ENCODE measurements at regions not wholly inside any gene's neighbourhood (a gene's known extent, or its start where the extent isn't known, plus 50 kb on each side); places are given as distances from the start of the nearest gene placed in this dataset.
"Not testable (repeated sequence)": the region's sequence is repeated elsewhere in the genome, so short reads cannot be mapped to it uniquely, and the experiment has no call there.

DNA sequence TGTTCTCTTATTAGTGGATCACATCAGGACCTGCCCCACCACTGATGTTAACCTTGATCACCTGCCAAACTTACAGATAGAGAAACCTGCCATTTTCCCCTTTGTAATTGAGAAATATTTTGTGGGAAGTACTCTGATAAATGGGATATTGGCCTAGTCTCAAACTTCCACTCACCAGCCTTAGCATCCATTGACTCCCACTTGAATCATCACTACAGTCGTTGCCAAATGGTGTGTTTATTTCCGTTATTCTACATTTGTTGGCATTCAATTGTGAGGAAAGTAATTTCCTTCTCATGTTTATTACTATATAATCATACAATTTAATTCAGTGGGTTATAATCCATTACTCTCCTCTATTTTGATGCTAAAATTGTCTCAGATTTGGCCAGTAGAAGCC is 156.4 kb upstream of the CXCL13 start:
- no peak for DNase-seq (ENCODE audit: low read depth)

DNA sequence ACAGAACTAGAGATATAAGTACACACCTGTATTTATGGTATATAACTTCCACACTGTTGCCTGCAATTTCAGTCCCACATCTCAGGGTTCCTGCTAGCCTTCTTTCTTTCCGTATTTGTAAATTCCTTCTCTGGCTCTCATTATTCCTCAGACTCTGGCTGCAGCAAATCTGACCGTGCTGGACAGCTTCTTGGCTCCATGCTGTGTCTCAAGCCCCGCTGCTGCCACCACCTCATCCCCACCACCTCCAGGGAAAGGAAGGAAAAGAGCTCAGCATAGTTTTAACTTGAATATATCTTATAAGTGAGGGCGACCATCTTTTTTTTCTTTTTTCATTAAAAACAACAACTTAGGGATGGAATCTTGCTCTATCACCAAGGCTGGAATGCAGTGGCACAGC is 155.6 kb upstream of the CXCL13 start:
- DNase-seq (ENCODE audit: low read depth), result no peak

DNA sequence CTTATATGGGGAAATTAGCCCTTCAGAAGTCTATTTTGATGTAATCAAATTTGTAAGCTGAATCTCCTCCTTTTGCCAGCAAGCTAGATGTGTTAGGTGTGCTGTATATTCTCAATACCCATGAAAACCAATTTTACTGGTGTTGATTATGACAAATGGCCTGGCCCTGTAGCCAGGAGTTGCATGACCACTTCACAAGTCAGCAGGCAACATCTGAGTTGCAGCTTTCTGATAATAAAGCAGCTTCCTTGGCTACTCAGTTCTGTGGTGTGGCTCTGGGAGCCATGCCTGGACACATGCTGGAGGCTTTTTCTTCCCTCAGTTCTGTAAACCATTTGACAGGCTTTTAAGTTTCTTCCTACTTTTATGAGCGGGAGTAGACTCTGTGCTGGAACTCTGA is 154.1 kb upstream of the CXCL13 start:
- DNase-seq (ENCODE audit: low read depth), result no peak

DNA sequence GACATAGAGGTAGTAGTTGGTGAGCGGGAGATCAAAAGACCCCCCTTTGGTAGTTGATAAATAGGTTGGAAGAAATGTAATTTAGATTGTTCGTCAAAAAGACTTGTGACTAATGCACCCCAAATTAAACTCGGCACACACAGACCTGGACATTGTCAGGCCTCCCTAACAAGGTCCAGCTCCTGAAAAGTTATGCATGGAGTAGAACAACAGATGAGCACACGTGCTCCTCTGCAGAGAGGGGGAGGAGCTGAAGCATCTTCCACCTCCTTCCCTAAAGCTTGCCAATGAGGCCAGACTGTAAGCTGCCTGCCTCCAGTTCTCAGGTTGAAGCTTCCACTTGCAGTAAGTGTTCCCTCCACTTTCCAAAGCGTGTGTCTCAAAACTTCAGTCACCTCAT is 153.5 kb upstream of the CXCL13 start:
- not testable (repeated sequence) for DNase-seq (ENCODE audit: low read depth)

DNA sequence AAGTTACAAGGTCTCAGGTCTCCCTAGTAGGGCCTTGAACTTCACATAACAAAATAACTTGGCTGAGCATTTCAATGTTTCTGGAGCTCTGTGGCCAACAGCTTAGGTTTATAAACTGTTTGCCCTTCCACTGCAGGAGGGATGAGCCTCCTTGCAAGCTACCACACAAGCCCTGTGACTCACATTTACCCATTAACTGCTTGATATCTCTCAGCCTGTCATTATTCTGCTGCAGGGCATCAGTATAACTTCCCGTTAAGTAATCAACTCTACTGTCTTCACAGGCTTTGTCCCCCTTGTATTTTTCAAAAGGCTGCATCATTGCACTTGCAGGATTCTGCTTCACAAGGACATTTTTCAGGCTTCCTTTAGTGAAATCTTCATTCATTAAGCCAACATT is 151.7 kb upstream of the CXCL13 start:
- DNase-seq (ENCODE audit: low read depth), result no peak

DNA sequence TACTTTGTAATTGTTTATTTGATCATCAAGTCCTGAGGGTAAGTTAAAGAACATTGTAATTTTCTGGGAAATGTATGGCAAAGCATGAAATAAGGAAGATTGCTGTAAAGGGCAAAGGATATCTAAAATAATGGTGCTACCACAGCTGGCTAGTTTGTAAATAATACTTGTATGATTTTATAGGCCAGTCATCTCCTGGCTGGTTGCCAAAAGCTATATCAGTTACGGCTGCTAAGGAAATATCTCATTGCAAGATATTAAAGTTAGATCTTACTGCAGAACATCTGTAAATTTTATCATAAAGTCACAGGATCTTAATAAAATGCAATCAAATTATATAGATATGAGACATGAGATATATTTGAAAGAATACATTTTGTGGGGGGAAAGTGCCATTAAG is 150.8 kb upstream of the CXCL13 start:
- no peak for DNase-seq (ENCODE audit: low read depth)

DNA sequence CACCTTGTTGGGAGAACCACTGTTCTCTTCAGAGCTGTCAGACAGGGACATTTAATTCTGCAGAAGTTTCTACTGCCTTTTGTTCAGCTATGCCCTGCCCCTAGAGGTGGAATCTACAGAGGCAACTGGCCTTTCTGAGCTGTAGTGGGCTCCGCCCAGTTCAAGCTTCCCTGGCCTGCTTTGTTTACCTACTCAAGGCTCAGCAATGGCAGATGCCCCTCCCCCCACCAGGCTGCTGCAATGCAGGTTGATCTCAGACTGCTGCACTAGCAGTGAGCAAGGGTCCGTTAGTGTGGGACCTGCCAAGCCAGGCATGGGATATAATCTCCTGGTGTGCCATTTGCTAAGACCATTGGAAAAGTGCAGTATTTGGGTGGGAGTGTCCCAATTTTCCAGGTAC is 141.5 kb upstream of the CXCL13 start:
- DNase-seq (ENCODE audit: low read depth), result not testable (repeated sequence)

DNA sequence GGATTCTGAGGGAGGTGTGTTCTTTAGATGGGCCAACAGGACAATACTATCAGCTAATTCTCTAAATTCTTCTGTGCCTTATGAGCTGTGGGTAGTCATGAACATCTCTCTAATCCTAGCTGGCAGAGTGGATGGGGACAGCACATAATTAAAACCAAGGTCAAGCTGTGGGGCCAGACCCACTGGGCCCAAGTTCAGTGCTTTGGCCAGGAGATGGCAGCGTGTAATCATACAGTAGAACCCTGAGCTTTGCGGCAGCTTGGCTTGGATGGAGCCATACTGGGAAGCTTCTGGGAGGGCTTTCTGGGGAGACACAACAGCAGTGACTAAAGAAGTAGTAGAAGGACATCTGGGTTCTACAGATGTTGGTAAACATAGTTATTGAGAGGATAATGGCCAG is 140.3 kb upstream of the CXCL13 start:
- no peak for DNase-seq (ENCODE audit: low read depth)

DNA sequence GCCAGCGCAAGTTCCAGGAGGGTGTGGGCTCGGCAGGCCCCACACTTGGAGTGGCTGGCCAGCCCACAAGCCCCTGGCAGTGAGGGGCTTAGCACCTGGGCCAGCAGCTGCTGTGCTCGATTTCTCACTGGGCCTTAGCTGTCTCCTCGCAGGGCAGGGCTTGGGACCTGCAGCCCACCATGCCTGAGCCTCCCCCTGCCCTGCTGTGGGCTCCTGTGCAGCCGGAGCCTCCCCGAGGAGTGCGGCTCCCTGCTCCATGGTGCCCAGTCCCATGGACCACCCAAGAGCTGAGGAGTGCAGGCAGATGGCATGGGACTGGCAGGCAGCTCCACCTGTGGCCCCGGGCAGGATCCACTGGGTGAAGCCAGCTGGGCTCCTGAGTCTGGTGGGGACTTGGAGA is 139.2 kb upstream of the CXCL13 start:
- DNase-seq (ENCODE audit: low read depth), result no peak

DNA sequence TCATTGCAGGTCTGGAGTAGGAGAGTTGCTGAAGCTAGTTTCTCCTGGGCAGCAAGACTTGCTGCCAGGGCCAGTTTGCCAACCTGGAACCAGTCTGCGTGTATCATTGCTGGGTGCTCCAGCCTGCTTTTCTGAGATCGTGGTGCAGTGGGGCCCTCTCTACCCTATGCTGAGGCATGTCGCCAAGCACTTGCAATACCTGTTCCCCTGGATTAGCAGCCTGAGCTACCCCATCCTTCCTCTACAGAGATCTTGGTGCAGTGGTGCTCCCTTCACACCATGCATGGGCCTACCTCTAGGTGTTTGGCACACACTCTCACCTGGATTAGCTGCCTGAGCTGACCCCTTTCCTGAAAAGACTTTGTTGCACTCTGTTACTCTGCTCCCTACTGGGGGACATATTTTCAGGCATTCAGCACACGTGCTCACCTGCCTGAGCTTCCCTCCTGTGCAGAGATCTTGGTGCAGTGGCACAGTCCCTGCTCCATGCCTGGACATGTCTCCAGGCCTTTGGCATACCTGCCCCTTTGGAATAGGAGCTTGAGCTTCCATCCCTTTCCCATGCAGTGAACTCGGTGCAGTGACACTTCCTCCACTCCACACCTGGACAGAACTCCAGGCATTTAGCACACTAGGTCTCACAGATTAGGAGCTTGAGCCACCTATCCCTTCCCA is 133.7 kb upstream of the CXCL13 start:
- no peak for DNase-seq (ENCODE audit: low read depth)

DNA sequence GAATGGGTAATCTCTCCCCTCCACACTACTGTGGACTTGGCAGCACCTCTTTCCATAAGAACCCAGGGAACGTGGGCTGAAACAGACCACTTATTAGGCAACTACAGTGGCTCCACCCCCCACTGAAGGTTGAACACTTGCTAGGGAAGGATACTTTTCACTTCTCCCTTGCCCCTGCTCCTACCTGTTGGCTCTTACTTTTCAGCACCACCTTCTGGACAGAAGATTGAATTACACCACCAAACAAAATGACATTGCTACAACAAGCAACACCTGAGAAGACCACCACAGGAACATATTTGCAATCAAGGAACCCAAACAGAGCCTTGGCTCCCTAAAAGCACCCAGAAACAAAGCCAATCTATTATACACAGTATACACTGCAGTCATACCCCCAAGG is 132.1 kb upstream of the CXCL13 start:
- no peak for DNase-seq (ENCODE audit: low read depth)

DNA sequence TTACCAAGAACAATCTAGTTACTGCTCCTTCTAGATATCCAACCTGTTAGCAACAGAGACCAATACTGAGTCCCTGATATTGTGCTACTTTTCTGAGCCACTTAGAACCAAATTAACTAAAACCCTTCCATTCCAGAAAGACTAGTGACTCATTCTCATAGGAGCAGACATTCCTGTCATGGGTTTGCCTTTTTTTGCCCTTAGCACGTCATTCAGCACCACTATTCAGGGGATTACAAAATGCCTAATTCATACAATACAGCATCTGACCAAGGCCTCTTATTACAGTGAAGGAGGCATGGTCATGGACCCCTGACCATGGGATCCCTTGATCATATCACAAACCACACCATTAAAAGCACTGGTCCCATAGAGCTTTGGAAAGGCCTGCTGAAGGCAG is 123.8 kb upstream of the CXCL13 start:
- no peak for DNase-seq (ENCODE audit: low read depth)

DNA sequence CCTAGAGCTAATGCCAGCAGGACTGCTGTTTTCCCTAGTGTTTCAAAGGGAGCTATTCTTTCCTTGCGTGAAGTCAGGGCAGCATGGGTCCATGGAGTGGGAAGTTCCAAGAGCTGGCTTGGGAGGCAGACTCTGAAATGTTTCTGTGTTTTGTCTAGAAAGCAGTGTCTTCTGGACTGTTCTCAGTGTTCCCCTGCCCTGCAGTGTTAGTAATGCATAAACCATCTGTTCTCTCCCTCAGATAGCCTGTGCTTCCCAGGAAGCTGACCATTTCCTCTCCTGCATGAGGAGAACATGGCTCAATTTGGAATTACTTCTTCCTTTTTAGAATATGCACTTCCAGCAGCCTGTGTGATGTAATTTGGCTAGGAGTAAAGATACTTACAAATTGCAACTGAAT is 116.7 kb upstream of the CXCL13 start:
- DNase-seq (ENCODE audit: low read depth), result no peak

DNA sequence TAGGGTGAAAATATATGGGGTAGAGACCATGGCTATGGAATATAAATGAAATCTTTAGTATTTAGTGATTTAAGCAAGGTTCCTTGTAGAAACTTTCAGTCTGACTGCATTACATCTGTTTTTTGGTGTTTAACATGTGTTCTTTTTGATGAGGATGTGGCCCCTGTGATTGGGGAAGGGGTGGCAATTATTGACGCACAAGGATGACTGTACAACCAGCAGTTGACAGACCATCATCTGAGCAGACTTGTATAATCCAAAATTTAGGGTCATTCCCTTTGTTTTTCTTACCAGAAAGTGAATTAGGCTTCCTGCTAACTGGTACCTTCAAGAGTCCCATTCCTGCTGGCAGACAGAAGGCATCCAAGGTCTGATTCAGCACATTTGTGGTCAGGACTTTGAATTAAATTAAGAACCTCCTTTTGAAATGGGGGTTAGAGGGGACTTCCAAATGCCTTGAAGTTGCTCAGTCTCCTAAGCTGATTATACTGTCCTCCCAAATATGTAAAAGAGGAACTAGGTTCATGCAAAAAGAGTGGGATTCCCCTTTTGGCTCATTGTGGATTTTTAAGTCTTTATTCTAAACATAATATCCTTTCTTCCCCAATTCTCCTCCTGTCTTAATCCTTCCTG is 112.4 kb upstream of the CXCL13 start:
- DNase-seq (ENCODE audit: low read depth), result no peak

DNA sequence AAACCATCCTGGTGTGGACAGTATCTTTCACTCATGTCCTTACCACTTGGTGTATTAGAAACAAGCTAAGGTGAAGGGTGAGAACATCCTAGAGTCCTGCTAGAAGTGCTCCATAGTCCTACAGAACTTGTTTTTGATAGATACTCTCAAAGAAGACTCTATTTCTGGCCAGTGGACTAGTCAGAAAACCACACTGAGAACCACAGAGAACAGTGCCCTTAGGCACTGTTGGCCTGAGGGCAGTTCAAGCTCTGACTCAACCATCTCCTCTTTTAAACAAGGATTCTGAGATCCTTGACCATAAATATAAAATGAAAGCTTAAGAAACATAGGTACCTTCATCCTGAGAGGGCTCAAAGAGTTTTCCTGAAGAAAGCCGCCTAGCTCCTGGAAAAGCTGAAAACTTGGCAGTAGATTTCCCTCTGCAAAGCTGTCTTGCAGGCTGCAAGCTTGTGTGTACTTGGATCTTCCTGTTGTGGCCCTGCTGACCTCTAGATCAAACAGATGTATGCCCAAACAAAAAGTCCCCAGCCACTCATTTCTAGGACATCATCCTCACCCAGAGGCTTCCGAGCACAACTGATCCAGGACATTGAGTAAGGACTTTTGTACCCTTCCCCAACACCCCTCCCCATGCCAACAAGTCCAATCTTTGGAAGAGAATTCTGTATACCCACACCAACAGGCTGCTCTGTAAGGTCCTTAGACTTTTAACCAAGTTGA is 111.6 kb upstream of the CXCL13 start:
- no peak for DNase-seq (ENCODE audit: low read depth)

DNA sequence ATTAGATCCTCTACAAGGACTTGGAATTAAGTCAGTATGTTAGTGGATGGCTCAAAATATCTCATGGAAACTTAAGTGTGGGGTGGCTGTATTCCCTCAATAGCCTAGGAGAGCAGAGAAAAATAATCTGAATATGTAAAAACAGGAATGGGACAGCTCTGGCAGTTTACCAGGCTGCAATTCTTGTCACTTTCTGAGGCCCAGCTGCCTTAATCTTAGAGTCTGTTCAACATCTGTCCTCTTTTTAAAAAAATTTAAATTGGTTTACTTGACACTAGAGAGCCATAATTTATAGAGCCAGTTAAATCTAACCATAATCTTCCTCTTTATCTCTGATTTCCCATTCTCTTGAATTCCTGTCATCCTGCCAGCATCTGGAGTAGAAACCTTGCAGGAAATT is 109.2 kb upstream of the CXCL13 start:
- no peak for DNase-seq (ENCODE audit: low read depth)

DNA sequence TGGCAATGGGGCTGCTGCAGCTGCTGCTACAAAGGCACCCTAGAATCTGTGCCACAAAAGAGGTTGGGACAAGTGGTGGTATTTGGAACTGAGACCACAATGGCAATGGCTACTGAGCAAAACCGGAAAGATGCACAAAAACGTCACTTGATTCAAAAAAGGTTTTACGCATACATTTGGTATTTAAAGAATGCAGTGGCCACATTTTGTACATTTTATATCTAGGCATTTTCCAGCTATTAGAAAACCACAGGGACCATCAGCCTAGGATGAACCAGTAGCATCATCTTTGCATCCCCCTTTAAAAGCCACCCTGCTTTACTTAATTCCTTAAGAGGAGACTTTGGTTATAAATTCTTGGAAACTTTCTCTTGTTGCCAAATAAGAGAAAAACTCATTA is 104.8 kb upstream of the CXCL13 start:
- no peak for DNase-seq (ENCODE audit: low read depth)

DNA sequence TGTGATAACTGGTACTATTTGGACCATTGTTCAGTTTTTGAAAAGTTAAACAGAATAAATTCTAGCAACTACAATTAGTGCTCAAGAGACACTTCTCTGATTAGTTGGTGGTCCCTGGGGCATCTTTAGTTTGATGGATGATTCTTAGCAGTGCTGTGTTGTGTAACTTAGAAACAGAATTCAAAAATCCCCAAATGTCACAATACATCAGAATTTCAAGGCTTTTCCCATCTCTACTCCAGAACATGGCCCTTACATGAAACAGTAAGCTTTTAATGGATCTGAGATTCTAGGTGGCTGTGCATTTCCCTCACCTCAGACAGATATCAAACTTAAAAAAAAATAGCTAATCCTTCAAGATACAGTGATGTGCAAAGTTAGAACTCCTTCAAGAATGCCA is 104.4 kb upstream of the CXCL13 start:
- no peak for DNase-seq (ENCODE audit: low read depth)

DNA sequence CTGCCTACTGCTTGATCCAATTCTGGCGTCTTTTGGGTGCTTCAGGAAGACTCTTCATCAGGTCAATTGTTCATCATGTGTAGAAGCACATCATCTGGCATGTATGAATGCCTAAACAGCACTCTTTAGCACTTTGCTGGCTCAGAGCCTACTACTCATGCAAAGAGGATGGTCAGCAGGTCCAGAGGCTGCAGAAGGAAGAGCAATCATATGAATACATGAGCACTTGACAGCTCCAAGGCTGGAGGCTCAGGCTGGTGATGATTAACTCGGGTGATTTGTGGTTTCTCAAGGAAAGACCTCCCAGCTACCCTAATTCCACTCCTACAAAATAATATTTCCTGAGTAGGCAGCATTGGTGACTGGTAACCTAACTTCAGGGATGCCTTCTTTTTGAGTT is 103.8 kb upstream of the CXCL13 start:
- DNase-seq (ENCODE audit: low read depth), result no peak

DNA sequence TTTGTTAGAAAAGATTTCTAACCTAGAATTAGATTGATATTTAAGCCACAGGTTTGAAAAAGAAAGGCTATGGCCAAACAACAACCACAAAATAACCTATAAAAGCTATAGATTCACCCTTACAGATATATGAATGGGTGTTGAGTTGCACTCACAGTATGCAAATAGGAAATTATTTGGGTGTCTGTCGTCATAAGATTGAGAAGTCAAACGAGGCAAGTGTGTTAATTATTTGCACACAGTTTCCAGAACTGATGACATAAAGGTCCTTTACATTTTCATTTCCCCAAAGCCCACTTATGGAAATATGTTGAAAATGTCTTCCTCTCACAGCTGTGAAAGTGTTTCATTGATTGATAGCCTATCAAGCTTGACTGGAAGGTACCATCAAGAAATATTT is 101.2 kb upstream of the CXCL13 start:
- DNase-seq (ENCODE audit: low read depth), result no peak

DNA sequence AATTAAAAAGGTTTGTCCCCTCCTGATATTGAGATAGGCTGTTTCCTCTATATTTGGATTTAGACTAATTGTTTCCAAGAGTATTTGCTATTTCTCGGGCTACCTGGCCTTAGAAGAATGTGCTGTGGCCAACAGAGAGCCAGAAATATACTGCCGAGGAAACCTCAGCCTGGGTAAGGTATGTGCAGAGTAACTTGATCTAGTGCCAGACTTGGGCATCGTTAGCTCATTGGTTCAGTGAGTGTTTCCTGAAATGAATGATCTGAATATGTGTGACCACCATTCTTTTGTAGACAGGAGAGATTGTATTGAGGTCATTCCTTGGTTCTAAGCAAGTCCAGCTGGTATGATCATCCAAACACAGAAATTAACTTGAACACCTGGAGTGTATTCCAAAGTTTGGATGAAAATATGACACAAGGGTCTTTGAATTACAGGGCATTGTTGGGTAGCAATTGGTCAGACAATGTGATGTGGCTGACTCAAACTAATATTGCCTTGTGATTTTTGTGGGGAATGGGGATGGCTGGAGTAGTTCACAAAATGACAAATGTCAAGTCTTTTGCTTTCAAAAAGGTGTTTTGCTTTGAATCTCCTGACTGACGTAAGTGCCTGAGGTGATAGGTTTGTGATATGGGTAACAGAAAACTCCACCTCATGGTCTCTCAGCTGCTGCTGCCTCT is 100.2 kb upstream of the CXCL13 start:
- DNase-seq (ENCODE audit: low read depth), result no peak

DNA sequence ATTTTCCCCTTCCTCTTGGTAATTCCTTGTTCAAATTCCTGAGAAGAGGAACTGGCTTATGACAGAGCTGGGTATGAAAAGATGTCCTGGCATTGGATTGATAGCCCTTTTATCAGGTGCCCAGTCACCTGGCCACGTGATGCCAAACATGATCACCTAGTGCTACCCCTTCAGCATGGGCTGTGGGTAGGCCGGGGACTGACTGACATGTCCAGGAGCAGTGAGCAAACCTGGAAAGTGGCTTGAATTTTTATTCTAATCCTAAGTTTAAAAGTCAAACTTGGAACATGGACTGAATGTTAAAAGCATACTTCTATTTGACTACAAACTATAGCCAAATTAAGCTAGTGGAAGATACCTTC is 99.7 kb upstream of the CXCL13 start:
- DNase-seq (ENCODE audit: low read depth), result no peak

DNA sequence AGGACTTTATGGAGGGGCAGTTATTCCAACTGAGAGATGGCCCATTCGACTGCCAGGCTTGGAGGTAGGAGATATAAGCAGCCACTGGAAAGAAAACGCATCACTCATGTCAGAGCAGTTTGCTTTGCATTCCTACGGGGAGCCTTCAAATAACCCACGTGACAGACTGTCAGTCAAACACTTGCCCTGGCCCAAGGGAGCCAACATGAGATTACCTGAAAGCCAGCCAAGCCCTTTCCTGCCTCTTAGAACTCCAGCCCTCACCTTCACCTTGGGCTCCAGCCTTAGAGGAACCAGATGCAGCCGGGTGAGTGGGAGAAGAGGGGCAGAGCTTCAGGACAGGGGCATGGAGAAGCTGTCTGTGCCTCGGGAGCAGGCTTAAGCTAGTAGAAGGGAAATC is 95.3 kb upstream of the CXCL13 start:
- DNase-seq (ENCODE audit: low read depth), result no peak
